Neutrophil (primary cell): ENCODE measurements at regions not wholly inside any gene's neighbourhood (a gene's known extent, or its start where the extent isn't known, plus 50 kb on each side); places are given as distances from the start of the nearest gene placed in this dataset.

ENCODE experiments used
- H3K27ac ChIP-seq: fragments of 200-600 bp; sonication (generic); 2 replicates; pipeline ENCODE4 v1.5.1; 2016; ENCODE audit warnings: mild to moderate bottlenecking, moderate library complexity
- H3K27me3 ChIP-seq: fragments of 200-600 bp; sonication (generic); 2 replicates; pipeline ENCODE4 v1.6.0; 2016; ENCODE audit warnings: mild to moderate bottlenecking
- H3K36me3 ChIP-seq: fragments of 200-600 bp; sonication (generic); 2 replicates; pipeline ENCODE4 v1.5.1; 2017
- H3K4me1 ChIP-seq, 2 experiments: fragments of 200-600 bp in 1 of 2; sonication (generic) in 1 of 2; 1 replicate in 1 of 2; 2 replicates in 1 of 2; pipeline versions ENCODE4 v1.5.1 to v1.6.1; 2013 to 2016; ENCODE audit warnings: low read depth in 1 of 2, low read length in 1 of 2, mild to moderate bottlenecking in 1 of 2, moderate library complexity in 1 of 2; ENCODE audit not compliant: control insufficient read depth in 1 of 2, insufficient read depth in 1 of 2
- H3K4me3 ChIP-seq, 2 experiments: fragments of 200-600 bp in 1 of 2; sonication (generic) in 1 of 2; 1 replicate in 1 of 2; 2 replicates in 1 of 2; pipeline ENCODE4 v1.5.1; 2013 to 2016; ENCODE audit warnings: low read depth in 1 of 2, low read length in 1 of 2, mild to moderate bottlenecking in 1 of 2, moderate library complexity in 1 of 2
- H3K9me3 ChIP-seq: fragments of 200-600 bp; sonication (generic); 2 replicates; pipeline ENCODE4 v1.5.1; 2016
- CTCF ChIP-seq: fragments of 200-600 bp; sonication (generic); IDR thresholded peaks from 2 replicates; pipeline ENCODE4 v1.5.1; 2016; ENCODE audit warnings: antibody characterized with exemption

DNA sequence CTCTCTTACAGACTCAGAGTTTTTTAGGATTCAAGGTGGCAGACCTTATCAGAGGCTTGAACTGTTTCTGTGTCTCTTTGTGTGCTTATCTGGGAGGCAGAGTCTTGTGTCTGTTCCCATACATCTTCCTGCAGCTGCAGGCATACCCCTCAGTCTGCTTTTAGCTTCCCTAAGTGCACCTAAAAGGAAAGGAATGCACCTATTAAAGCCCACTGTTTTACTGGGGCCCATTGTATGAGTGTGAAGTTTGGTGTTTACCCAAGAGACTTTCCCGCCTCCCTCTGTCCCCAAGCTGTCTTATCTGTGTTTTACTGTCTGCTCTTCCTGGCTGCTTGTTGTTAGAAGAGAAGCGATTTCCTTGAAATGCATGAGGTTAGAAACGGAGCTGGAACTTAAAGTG lies 1757.3 kb upstream of the PIK3C3 start:
- no peak overlapping the region for H3K27ac ChIP-seq
- H3K27me3 ChIP-seq, result no peaks in the 10 kb centered on the region
- no peak overlapping the region for H3K4me3 ChIP-seq
- no peaks in the 10 kb centered on the region for H3K4me1 ChIP-seq
- H3K36me3 ChIP-seq, result no peaks in the 10 kb centered on the region
- H3K9me3 ChIP-seq, result no peaks in the 10 kb centered on the region
- TF ChIP-seq CTCF, result no peak

GRCh38 chr18:40186677-40187076 lies 1768.4 kb upstream of the PIK3C3 start:
- H3K36me3 ChIP-seq, result no peaks in the 10 kb centered on the region

GRCh38 chr18:40179729-40180461 lies 1775.1 kb upstream of the PIK3C3 start:
- no peaks in the 10 kb centered on the region for H3K36me3 ChIP-seq
- no peaks in the 10 kb centered on the region for H3K4me1 ChIP-seq
- H3K9me3 ChIP-seq, result no peaks in the 10 kb centered on the region
- no peak overlapping the region for H3K4me3 ChIP-seq
- H3K27ac ChIP-seq, result no peak overlapping the region
- no peak for TF ChIP-seq CTCF
- H3K27me3 ChIP-seq, result no peaks in the 10 kb centered on the region

More at GRCh38 chr18:40186677-40187076, 1768.4 kb upstream of the PIK3C3 start:
- Histone ChIP-seq H3K27ac (no peak overlapping the region), H3K9me3 (no peaks in the 10 kb centered on the region), H3K27me3 (no peaks in the 10 kb centered on the region), H3K4me3 (no peak overlapping the region), H3K4me1 (no peaks in the 10 kb centered on the region)
- TF ChIP-seq CTCF, result no peak

GRCh38 chr18:40168026-40168425 lies 1787.0 kb upstream of the PIK3C3 start:
- no peak for TF ChIP-seq CTCF
- H3K4me1 ChIP-seq, result no peaks in the 10 kb centered on the region
- H3K27me3 ChIP-seq, result no peaks in the 10 kb centered on the region
- H3K4me3 ChIP-seq, result no peak overlapping the region
- H3K27ac ChIP-seq, result no peak overlapping the region
- H3K36me3 ChIP-seq, result no peaks in the 10 kb centered on the region
- no peaks in the 10 kb centered on the region for H3K9me3 ChIP-seq

- H3K9me3 ChIP-seq, result no peaks in the 10 kb centered on the region
- no peaks in the 10 kb centered on the region for H3K4me1 ChIP-seq
- no peak for TF ChIP-seq CTCF
- H3K4me3 ChIP-seq, result no peak overlapping the region
- H3K27ac ChIP-seq, result no peak overlapping the region
- no peaks in the 10 kb centered on the region for H3K36me3 ChIP-seq
- H3K27me3 ChIP-seq, result no peaks in the 10 kb centered on the region
These were observed 1791.8 kb upstream of the PIK3C3 start for GRCh38 chr18:40163254-40163653.
